HG03342 (cell line): ENCODE measurements at regions not wholly inside any gene's neighbourhood (a gene's known extent, or its start where the extent isn't known, plus 50 kb on each side); places are given as distances from the start of the nearest gene placed in this dataset.
"Not testable (repeated sequence)": the region's sequence is repeated elsewhere in the genome, so short reads cannot be mapped to it uniquely, and the experiment has no call there.

Experiments used
- ATAC-seq: cut with Tn5 transposase; IDR thresholded peaks from one replicate; pipeline ENCODE4 v1.9.1; 2021; ENCODE audit warnings: mild to moderate bottlenecking, moderate library complexity; ENCODE audit not compliant: unreplicated experiment

DNA sequence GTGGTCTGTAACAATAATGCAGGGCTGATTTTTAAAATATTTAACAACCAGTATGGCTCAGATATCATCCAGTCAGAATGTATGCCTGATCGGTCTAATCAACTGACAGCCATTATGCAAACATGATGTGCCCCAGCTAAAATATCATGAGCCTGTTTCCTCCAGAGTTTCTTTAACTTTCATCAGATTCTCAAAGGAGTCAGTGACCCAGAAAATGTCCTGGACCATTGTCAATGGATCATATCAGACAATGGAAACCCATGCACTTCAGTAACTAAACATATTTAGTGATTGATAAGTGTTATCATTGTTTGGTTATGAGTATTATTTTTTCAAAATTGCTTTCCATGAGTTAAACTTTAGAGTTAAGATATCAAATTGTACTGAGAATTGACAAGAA lies 173.5 kb downstream of the LMBRD1 start:
- no peak for ATAC-seq

- ATAC-seq, result no peak
Observed at GRCh38 chr6:69622924-69623323, 173.9 kb downstream of the LMBRD1 start.

- ATAC-seq, result no peak
Observed at GRCh38 chr6:69622230-69622629, 174.6 kb downstream of the LMBRD1 start.

- no peak for ATAC-seq
Observed at GRCh38 chr6:69617163-69617562, 179.6 kb downstream of the LMBRD1 start.

DNA sequence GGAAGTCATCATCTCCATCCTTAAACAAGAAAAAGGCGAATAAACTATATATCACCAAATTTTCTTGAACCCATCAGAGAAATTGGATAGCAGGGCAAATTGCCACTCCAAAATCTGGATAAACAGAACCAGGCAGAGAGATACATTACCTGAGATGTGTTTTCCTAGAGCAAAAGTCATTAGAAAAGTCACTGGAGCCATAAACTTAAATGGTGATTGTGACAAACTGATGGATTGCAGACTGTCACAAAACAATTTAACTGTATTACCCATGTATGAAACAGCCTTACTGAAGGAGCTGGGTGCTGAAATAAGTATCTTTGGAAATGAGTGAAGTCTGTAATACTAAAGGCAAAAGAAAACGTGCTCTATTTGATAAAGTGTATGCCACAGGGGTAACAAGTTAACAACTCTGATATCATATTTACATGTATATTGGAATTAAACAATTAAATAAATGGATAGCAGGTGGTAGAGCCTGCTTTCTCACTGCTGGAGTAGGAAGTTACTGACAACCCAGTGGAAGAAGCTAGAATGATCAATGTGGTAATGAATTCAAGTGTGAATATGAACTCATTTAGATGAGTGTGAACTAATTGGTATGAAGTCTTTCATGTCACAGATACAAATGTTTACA lies 186.9 kb downstream of the LMBRD1 start:
- no peak for ATAC-seq

- no peak for ATAC-seq
Observed at GRCh38 chr6:69601132-69601531, 195.7 kb downstream of the LMBRD1 start.

DNA sequence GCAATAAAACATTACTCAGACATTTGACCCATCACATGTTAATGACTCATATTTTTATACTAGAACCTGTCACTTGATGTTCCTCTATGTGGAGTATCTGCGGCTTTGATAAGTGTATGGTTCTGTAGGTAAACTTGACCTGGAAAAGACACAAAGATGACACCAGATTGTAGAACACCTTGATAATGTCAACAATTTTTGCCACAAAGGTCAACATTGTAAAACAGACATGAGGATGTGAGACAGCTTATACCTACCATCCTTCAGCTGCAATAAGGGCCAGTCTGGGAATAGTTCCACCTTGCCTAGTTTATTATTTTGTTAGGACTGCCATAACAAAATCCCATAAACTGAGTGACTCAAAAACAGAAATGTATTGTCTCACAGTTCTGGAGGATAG lies 202.4 kb downstream of the LMBRD1 start:
- ATAC-seq, result no peak

GRCh38 chr6:69593706-69594105 lies 203.1 kb downstream of the LMBRD1 start:
- no peak for ATAC-seq

GRCh38 chr6:69589626-69590025 lies 207.2 kb downstream of the LMBRD1 start:
- ATAC-seq, result no peak

DNA sequence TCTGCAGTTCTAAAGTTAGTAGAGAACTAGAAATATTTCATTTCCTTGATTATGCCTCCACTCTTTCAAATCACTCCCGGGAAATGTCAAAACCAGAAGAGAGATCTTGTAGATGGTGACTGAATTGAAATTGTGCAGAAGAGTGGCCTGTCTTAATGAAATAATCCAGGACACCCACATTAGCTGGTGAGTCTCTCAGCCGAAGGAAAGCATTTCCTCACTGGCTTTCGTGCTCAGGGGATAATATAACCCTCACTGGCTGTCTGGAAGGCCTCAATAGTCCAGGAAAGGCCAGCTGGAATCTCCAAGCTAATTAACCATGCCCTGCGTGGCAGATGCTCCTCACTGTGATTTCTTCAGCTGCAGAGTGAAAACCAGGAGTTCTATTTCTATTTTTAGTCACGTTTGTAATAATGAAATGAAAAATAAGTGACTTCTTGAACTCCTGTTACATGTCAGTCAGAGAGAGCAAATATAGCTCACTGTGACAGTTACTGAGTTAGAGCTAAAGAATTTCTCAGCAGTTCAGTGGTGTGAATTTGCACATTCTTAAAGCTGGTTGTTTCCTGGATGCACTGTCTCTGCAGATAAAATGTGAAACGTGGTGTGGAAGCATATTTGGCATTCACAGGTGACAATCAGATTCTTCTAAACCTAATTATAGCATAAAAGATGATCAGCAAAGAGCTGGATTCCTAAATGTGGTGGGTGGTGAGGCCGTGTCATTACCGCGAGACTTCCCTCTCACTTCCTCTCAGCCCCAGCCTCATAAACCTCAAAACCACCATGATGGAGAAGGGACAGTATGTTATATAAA lies 211.7 kb downstream of the LMBRD1 start:
- ATAC-seq, result peak; percentile 96

DNA sequence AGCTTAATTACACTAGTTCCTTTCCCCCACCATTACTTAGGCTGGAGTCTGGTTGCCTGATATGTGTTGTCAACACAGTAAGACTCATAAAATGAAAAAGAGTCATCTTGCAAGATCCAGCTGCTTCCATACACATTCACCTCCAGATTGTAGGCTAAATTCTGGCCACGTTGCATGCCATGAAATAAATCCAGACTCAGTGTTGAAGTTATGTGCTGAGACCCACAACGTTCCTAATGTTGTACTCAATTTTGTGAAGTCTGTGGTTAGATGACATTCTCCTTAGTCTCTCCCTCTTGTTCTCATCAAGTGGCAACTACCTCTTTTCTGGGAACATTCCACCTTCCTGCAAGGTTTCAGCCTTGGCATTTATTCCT lies 212.3 kb downstream of the LMBRD1 start:
- no peak for ATAC-seq

DNA sequence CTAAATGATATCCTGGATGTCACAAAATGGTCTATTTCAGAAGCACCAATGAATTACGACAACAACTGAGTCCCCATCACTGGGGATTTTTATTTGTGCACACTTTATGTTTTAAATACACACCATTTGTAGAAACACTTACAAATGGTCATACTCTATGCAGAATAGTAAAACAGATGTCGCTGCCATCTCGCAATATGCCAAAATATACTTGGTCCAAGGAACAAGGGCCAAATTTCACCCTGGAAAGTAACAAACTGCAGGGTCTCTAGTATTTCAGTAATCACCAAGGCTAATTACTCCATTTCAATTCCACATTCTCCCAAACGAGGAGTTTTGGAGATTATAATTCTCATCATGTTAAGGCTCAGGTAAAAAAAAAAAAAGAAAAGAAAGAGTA lies 215.2 kb downstream of the LMBRD1 start:
- no peak for ATAC-seq

- ATAC-seq, result no peak
Observed at GRCh38 chr6:69580706-69581105, 216.1 kb downstream of the LMBRD1 start.

GRCh38 chr6:69578361-69578890 lies 218.4 kb downstream of the LMBRD1 start:
- no peak for ATAC-seq

GRCh38 chr6:69571234-69571633 lies 225.6 kb downstream of the LMBRD1 start:
- ATAC-seq, result no peak

- ATAC-seq, result no peak
Observed at GRCh38 chr6:69570106-69570505, 226.7 kb downstream of the LMBRD1 start.

DNA sequence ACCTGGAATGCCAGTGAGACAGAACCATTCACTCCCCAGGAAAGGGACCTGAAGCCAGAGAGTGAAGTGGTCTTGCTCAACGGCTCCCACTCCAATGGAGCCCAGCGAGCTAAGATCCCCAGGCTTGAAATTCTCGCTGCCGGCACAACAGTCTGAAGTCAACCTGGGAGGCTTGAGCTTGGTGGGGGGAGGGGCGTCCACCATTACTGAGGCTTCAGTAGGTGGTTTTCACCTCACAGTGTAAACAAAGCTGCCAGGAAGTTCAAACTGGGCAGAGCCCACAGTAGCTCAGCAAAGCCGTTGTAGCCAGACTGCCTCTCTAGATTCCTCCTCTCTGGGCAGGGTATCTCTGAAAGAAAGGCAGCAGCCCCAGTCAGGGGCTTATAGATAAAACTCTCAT lies 236.2 kb downstream of the LMBRD1 start:
- not testable (repeated sequence) for ATAC-seq

GRCh38 chr6:69555088-69555638 lies 241.6 kb downstream of the LMBRD1 start:
- no peak for ATAC-seq

DNA sequence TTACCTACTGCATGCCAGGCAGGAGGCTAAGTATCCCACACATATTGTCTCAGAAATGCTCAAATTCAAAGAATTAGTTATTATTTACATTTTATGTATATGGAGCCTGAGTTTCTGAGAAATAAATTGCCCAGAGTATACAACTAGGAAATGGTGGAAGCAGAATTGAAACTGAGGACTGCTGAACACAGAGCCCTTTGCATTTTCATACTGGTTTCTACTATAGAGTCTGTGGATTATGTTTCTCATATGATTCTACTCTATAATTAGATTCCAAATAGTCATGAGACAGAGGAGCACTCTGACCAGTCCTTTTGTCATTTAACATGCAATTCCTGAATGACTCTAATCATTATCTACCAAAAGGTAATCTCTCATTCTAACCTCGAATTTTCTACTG lies 254.3 kb downstream of the LMBRD1 start:
- peak; percentile 52 for ATAC-seq

DNA sequence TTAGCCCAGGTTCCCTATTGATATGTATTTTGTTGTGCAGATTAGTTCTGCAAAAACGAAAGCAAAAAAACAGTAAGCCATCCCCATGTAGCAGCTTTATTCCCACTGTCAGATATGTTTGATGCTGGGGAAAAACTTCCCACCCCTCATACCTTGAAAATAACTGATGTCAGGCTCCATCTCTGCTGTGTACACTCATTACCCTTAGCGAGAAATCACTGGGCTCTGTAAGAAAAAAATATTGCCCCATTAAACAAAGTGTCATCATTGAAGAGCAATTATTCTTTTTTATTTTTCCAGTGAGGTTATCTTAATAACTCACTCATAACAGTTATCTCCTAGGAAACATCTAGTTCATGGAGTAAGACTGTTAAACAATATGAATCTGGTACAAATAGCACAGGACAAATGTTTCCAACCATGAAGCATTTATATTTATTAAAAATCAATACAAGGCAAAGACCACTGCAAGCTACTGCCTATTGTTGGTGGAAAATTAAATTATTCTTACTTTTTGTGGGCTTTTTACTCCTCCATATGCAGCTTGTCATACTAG lies 268.8 kb downstream of the LMBRD1 start:
- ATAC-seq, result no peak

DNA sequence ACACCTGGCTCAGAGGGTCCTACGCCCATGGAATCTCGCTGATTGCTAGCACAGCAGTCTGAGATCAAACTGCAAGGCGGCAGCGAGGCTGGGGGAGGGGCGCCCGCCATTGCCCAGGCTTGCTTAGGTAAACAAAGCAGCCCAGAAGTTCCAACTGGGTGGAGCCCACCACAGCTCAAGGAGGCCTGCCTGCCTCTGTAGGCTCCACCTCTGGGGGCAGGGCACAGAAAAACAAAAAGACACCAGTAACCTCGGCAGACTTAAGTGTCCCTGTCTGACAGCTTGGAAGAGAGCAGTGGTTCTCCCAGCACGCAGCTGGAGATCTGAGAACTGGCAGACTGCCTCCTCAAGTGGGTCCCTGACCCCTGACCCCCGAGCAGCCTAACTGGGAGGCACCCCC lies 281.3 kb downstream of the LMBRD1 start:
- not testable (repeated sequence) for ATAC-seq

DNA sequence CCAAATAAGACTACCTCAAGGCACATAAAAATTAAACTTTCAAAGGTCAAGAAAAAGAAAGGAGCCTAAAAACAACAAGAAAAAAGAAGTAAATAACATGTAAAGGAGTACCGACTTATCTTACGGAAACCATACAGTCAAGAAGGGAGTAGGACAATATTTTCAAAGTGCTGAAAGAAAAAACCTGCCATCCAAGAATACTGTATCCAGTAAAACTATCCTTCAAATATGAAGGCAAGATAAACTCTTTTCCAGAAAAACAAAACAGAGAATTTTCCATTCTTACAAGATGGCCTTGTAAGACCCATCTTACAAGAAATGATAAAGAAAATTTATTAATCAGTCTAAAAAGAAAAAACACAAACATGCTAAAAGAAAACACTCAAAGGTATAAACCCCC lies 302.2 kb downstream of the LMBRD1 start:
- no peak for ATAC-seq
